Thyroid gland (tissue), 4 donors: ENCODE measurements at regions not wholly inside any gene's neighbourhood (a gene's known extent, or its start where the extent isn't known, plus 50 kb on each side); places are given as distances from the start of the nearest gene placed in this dataset.

Experiments
- DNase-seq, 2 donors: peaks; one replicate each; pipeline ENCODE4 v3.0.0-alpha.2; 2019
- H3K27ac ChIP-seq, 3 donors: fragments of 200-600 bp; sonication (generic); 1 replicate in 2 of 3; 2 replicates in 1 of 3; pipeline ENCODE4 v1.5.1; 2016 to 2019; ENCODE audit warnings: mild to moderate bottlenecking in 1 of 3, moderate library complexity in 1 of 3
- H3K27me3 ChIP-seq: fragments of 200-600 bp; sonication (generic); one replicate; pipeline ENCODE4 v1.5.1; 2019
- H3K36me3 ChIP-seq, 2 donors: fragments of 200-600 bp; sonication (generic); one replicate each; pipeline ENCODE4 v1.5.1; 2016 to 2019
- H3K4me1 ChIP-seq, 2 donors: fragments of 200-600 bp; sonication (generic); one replicate each; pipeline ENCODE4 v1.5.1; 2017 to 2019
- H3K4me3 ChIP-seq, 3 donors: fragments of 200-600 bp; sonication (generic); replicated peaks in 1 of 3; 1 replicate in 2 of 3; 2 replicates in 1 of 3; pipeline ENCODE4 v1.5.1; 2016; ENCODE audit warnings: mild to moderate bottlenecking in 1 of 3
- H3K9me3 ChIP-seq: fragments of 200-600 bp; sonication (generic); one replicate; pipeline ENCODE4 v1.5.1; 2017
- POLR2A ChIP-seq, 2 donors: fragments of 450-650 bp; IDR thresholded peaks; one replicate each; pipeline ENCODE4 v1.6.1; 2017; ENCODE audit warnings: antibody characterized with exemption in 2 of 2, mild to moderate bottlenecking in 2 of 2, moderate library complexity in 1 of 2
- WGBS, 2 donors: methylation state at CpG; one replicate each; pipeline ENCODE4 v1.1.5; 2017; 5-methylcytosine and 5-hydroxymethylcytosine counted together
- intact Hi-C: fragments of 100-400 bp; cut with DNase I; formaldehyde crosslinking; loops from one replicate; pipeline ENCODE4 v1.15.1; 2023
- TF ChIP-seq, protein P1 (sequence below), 6 experiments: fragments of 200-600 bp in 3 of 6; fragments of 450-650 bp in 3 of 6; sonication (generic) in 3 of 6; IDR thresholded peaks; one replicate each; pipeline ENCODE4 v1.5.1; 2016 to 2019; ENCODE audit warnings: antibody characterized with exemption in 6 of 6, mild to moderate bottlenecking in 2 of 6, inconsistent platforms in 1 of 6, moderate library complexity in 1 of 6

DNA sequence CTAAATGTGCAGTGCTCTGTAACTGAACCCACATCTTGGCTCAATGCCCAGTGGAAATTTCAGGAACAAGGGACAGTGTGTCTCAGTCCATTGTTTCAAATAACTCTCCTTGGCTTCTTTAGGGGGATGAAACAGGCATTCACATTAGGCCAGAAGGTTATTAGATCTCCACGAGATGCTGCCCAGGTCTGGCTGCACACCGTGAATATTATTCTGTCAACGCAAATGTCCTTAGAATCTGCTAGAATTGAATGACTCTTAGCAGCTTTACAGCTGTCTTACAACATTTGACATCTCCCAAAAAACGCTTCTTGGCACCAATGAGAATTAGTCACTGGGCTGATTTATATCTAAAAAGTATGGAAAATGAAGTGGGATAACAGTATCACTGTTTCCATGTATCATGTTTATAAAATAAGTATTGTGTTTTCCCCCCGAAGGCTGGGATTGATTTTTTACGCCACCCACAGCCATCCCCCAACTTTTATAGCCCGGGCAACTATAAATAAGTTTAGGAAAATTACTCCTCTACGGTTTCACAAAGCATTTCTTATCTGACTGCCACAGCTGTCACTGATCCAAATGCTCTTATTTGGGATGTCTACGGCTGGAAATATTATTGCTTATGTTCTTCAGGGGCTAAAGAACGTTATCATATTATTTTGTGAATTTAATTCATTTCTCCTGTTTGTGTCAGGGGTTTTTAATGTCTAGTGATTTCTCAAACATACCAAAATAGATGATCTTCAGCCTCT, 559.7 kb upstream of the FAT1 start:
- Histone ChIP-seq H3K27ac (no peak overlapping the region), H3K36me3 (no peaks in the 10 kb centered on the region), H3K9me3 (no peaks in the 10 kb centered on the region), H3K4me1 (no peaks in the 10 kb centered on the region), H3K4me3 (no peak overlapping the region), H3K27me3 (no peaks in the 10 kb centered on the region)
- TF ChIP-seq, protein P1, sequence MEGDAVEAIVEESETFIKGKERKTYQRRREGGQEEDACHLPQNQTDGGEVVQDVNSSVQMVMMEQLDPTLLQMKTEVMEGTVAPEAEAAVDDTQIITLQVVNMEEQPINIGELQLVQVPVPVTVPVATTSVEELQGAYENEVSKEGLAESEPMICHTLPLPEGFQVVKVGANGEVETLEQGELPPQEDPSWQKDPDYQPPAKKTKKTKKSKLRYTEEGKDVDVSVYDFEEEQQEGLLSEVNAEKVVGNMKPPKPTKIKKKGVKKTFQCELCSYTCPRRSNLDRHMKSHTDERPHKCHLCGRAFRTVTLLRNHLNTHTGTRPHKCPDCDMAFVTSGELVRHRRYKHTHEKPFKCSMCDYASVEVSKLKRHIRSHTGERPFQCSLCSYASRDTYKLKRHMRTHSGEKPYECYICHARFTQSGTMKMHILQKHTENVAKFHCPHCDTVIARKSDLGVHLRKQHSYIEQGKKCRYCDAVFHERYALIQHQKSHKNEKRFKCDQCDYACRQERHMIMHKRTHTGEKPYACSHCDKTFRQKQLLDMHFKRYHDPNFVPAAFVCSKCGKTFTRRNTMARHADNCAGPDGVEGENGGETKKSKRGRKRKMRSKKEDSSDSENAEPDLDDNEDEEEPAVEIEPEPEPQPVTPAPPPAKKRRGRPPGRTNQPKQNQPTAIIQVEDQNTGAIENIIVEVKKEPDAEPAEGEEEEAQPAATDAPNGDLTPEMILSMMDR (IDR thresholded peaks at IDR 0.05) = no peak
- 64 to 67% methylated on average over 10 of the region's 10 CpGs for WGBS, 2 donors
- intact Hi-C loops = no loop called here
- no peak for DNase-seq

DNA sequence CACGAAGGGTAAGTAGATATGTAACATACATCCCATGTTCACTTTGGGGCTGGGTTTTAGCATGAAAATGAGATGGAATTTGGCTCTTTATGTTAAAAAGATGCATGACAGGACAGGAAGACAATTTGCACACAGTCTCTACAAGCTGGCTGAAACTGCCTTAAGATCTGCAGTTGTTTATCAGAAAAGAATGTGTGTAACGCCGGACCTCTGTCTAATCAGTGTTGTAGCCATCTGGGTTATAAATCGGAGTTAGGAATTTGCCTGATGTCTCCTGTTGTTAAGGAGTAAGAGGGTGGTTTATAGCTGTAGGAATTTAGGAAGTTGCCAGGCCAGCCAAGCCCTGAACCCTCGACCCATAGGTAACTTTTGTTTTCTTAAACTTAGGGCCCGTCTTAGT, 562.9 kb upstream of the FAT1 start:
- Histone ChIP-seq H3K27me3 (no peaks in the 10 kb centered on the region), H3K4me3 (no peak overlapping the region), H3K4me1 (no peaks in the 10 kb centered on the region), H3K27ac (no peak overlapping the region), H3K36me3 (no peaks in the 10 kb centered on the region), H3K9me3 (no peaks in the 10 kb centered on the region)
- DNase-seq = no peak
- WGBS, 2 donors = 73 to 77% methylated on average over 6 of the region's 6 CpGs
- TF ChIP-seq POLR2A (IDR thresholded peaks at IDR 0.05) = no peak
- TF ChIP-seq, protein P1 (IDR thresholded peaks at IDR 0.05) = no peak
- intact Hi-C loops = no loop called here

DNA sequence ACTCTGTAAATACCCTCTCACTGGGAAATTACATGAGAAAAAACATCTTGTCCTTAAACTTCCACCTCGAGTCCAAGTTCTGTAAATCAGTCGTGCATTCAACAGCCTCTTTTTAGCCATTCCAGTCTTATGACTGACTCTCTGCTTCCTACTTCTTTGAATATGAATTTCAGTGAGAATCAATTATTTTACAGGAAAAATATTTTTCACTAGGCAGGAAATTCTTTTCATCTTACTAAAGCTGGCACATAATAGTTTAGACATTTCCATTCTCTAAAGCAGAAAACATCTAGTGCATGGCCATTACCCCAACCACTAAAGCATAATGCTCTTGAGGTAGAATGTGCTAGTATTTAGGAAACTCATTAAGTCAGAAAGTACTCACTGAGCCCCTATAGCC, 565.7 kb upstream of the FAT1 start:
- H3K36me3 ChIP-seq = no peaks in the 10 kb centered on the region
- H3K27me3 ChIP-seq = no peaks in the 10 kb centered on the region
- H3K4me1 ChIP-seq = no peaks in the 10 kb centered on the region
- no peak for DNase-seq
- intact Hi-C loops = no loop called here
- H3K27ac ChIP-seq = no peak overlapping the region
- no peak for TF ChIP-seq POLR2A (IDR thresholded peaks at IDR 0.05)
- TF ChIP-seq, protein P1 (IDR thresholded peaks at IDR 0.05) = no peak
- no peaks in the 10 kb centered on the region for H3K9me3 ChIP-seq
- WGBS, 2 donors = 39 to 44% methylated on average over 2 of the region's 2 CpGs
- H3K4me3 ChIP-seq = no peak overlapping the region

DNA sequence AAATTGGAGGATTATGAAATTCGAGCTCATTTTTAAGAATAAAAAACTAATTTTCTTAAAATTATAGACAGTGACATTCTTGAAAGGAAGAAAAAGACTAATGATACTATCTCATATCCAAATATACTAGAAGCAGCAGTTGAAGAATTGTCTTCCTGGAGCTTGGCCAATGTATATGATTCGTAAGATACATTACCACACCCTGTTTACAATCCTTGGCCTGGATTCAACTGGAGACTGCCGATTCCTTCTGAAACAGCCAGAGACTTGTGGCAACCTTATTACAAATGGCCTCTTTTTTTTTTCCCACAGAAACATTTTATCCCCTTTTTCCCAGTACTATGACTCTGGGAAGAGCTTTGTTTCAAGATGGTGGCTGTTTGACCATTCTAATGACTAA, 571.2 kb upstream of the FAT1 start:
- Histone ChIP-seq H3K27me3 (no peaks in the 10 kb centered on the region), H3K4me3 (no peak overlapping the region), H3K9me3 (no peaks in the 10 kb centered on the region), H3K36me3 (no peaks in the 10 kb centered on the region), H3K4me1 (no peaks in the 10 kb centered on the region), H3K27ac (no peak overlapping the region)
- TF ChIP-seq POLR2A (IDR thresholded peaks at IDR 0.05) = no peak
- TF ChIP-seq, protein P1 (IDR thresholded peaks at IDR 0.05) = no peak
- DNase-seq = no peak
- intact Hi-C loops = no loop called here
- WGBS, 2 donors = 65 to 74% methylated on average over 3 of the region's 3 CpGs

DNA sequence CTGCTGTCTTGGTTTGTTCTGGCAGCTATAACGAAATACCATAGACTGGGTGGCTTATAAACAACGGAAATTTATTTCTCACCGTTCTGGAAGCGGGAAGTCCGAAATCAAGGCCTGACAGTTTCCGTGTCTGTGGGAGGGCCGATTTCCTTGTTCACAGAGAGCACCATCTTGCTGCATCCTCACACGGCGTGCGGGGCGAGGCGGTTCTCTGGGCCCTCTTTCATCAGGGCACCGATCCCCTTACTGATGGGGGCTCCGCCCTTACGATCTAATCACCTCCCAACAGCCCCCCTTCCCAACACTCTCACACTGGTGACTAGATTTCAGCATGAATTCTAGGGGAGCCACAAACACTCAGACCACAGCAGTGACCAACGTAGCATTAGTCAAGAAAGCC, 578.3 kb upstream of the FAT1 start:
- H3K27ac ChIP-seq = no peak overlapping the region
- 95 to 97% methylated on average over 16 of the region's 16 CpGs for WGBS, 2 donors
- no peak for DNase-seq

More for the DNA sequence above, 578.3 kb upstream of the FAT1 start:
- no peak overlapping the region for H3K4me3 ChIP-seq
- intact Hi-C loops = no loop called here
- no peaks in the 10 kb centered on the region for H3K36me3 ChIP-seq
- H3K4me1 ChIP-seq = no peaks in the 10 kb centered on the region
- TF ChIP-seq, protein P1 (IDR thresholded peaks at IDR 0.05) = no peak
- no peak for TF ChIP-seq POLR2A (IDR thresholded peaks at IDR 0.05)
- H3K9me3 ChIP-seq = no peaks in the 10 kb centered on the region
- H3K27me3 ChIP-seq = no peaks in the 10 kb centered on the region
